Activated T-cell treated with anti-CD3 and anti-CD28 coated beads, Interleukin-2, amount 50 U/mL, for 4 hours (primary cell): ENCODE measurements at regions not wholly inside any gene's neighbourhood (a gene's known extent, or its start where the extent isn't known, plus 50 kb on each side); places are given as distances from the start of the nearest gene placed in this dataset.

Experiments
- ATAC-seq, 2 donors: fragments of 200-7000 bp; cut with Tn5 transposase; one replicate each; pipeline ENCODE4 v1.10.0; 2021
- DNase-seq: peaks from one replicate; pipeline ENCODE4 v3.0.0-alpha.2; 2020
- H3K27me3 Mint-ChIP-seq: one replicate; pipeline ENCODE4 v1.8.0; 2021; ENCODE audit warnings: low read depth, mixed read lengths
- H3K36me3 Mint-ChIP-seq: one replicate; pipeline ENCODE4 v1.8.0; 2022; ENCODE audit warnings: mixed read lengths; ENCODE audit not compliant: insufficient read depth
- H3K4me1 Mint-ChIP-seq: one replicate; pipeline ENCODE4 v1.8.0; 2021; ENCODE audit warnings: low read depth, mixed read lengths
- H3K4me3 Mint-ChIP-seq: one replicate; pipeline ENCODE4 v1.8.0; 2021; ENCODE audit warnings: mild to moderate bottlenecking, moderate library complexity, mixed read lengths
- H3K9me3 Mint-ChIP-seq: one replicate; pipeline ENCODE4 v1.8.0; 2021; ENCODE audit warnings: mixed read lengths

GRCh38 chr2:47226132-47226922 is 50.0 kb upstream of the CALM2 start:
- H3K4me1 Mint-ChIP-seq: no peaks in the 10 kb centered on the region
- no peak for ATAC-seq
- DNase-seq: no peak
- H3K9me3 Mint-ChIP-seq: no peaks in the 10 kb centered on the region
- H3K27me3 Mint-ChIP-seq: peaks cover 3% of the 10 kb centered on the region
- H3K4me3 Mint-ChIP-seq: no peak overlapping the region
- H3K36me3 Mint-ChIP-seq: no peaks in the 10 kb centered on the region
